Immature natural killer cell (primary cell): ENCODE measurements at regions not wholly inside any gene's neighbourhood (a gene's known extent, or its start where the extent isn't known, plus 50 kb on each side); places are given as distances from the start of the nearest gene placed in this dataset.

Experiments used
- DNase-seq, 3 donors: peaks; one replicate each; pipeline ENCODE4 v3.0.0; 2022; ENCODE audit warnings: mixed read lengths in 1 of 3
- H3K27ac Mint-ChIP-seq, 6 donors: one replicate each; pipeline ENCODE4 v1.8.0; 2020; ENCODE audit warnings: mixed read lengths in 6 of 6, mild to moderate bottlenecking in 5 of 6, inconsistent platforms in 4 of 6, moderate library complexity in 3 of 6
- H3K27me3 Mint-ChIP-seq, 3 donors: one replicate each; pipeline ENCODE4 v1.8.0; 2020 to 2021; ENCODE audit warnings: low read depth in 3 of 3, mild to moderate bottlenecking in 3 of 3, mixed read lengths in 3 of 3, moderate library complexity in 3 of 3, inconsistent platforms in 1 of 3
- H3K36me3 Mint-ChIP-seq, 3 donors: one replicate each; pipeline ENCODE4 v1.8.0; 2020; ENCODE audit warnings: mixed read lengths in 3 of 3, inconsistent platforms in 2 of 3, mild to moderate bottlenecking in 2 of 3
- H3K4me1 Mint-ChIP-seq, 2 donors: one replicate each; pipeline ENCODE4 v1.8.0; 2020; ENCODE audit warnings: inconsistent platforms in 2 of 2, mild to moderate bottlenecking in 2 of 2, mixed read lengths in 2 of 2, moderate library complexity in 1 of 2
- H3K4me3 Mint-ChIP-seq, 5 donors: one replicate each; pipeline ENCODE4 v1.8.0; 2020; ENCODE audit warnings: mild to moderate bottlenecking in 5 of 5, mixed read lengths in 5 of 5, inconsistent platforms in 3 of 5, moderate library complexity in 3 of 5
- H3K9me3 Mint-ChIP-seq, 6 donors: one replicate each; pipeline ENCODE4 v1.8.0; 2020; ENCODE audit warnings: mild to moderate bottlenecking in 6 of 6, mixed read lengths in 6 of 6, inconsistent platforms in 4 of 6, moderate library complexity in 3 of 6

- DNase-seq: no peak
- H3K4me1 Mint-ChIP-seq: no peaks in the 10 kb centered on the region
- H3K27ac Mint-ChIP-seq: no peak overlapping the region
- peaks cover 0 to 8% (median 4%) of the 10 kb centered on the region in 6 donors for H3K9me3 Mint-ChIP-seq
- no peaks in the 10 kb centered on the region for H3K36me3 Mint-ChIP-seq
- no peaks in the 10 kb centered on the region for H3K27me3 Mint-ChIP-seq
- H3K4me3 Mint-ChIP-seq: no peak overlapping the region
Observed at GRCh38 chr1:218815076-218815475, 358.6 kb upstream of the LYPLAL1 start.

- Mint-ChIP-seq H3K27me3 (no peaks in the 10 kb centered on the region), H3K9me3 (peaks cover 0 to 11% (median 7%) of the 10 kb centered on the region in 6 donors), H3K27ac (no peak overlapping the region), H3K36me3 (no peaks in the 10 kb centered on the region), H3K4me3 (no peak overlapping the region), H3K4me1 (no peaks in the 10 kb centered on the region)
- no peak for DNase-seq
Observed at GRCh38 chr1:218817071-218817470, 356.6 kb upstream of the LYPLAL1 start.

- DNase-seq: no peak
- no peak overlapping the region for H3K4me3 Mint-ChIP-seq
- peaks cover 0 to 11% (median 7%) of the 10 kb centered on the region in 6 donors for H3K9me3 Mint-ChIP-seq
- H3K4me1 Mint-ChIP-seq: no peaks in the 10 kb centered on the region
- no peak overlapping the region for H3K27ac Mint-ChIP-seq
- no peaks in the 10 kb centered on the region for H3K27me3 Mint-ChIP-seq
- H3K36me3 Mint-ChIP-seq: no peaks in the 10 kb centered on the region
Observed at GRCh38 chr1:218817691-218818465, 355.8 kb upstream of the LYPLAL1 start.

- no peak for DNase-seq
- H3K4me1 Mint-ChIP-seq: no peaks in the 10 kb centered on the region
Observed at GRCh38 chr1:218823291-218823900, 350.3 kb upstream of the LYPLAL1 start.

GRCh38 chr1:218827486-218827885, 346.2 kb upstream of the LYPLAL1 start:
- H3K27ac Mint-ChIP-seq: no peak overlapping the region
- peaks cover 0 to 3% (median 0%) of the 10 kb centered on the region in 3 donors for H3K27me3 Mint-ChIP-seq
- H3K4me3 Mint-ChIP-seq: no peak overlapping the region

More at GRCh38 chr1:218823291-218823900, 350.3 kb upstream of the LYPLAL1 start:
- H3K9me3 Mint-ChIP-seq: peaks cover 0 to 38% (median 20%) of the 10 kb centered on the region in 6 donors
- peaks cover 0 to 1% (median 0%) of the 10 kb centered on the region in 3 donors for H3K27me3 Mint-ChIP-seq
- H3K27ac Mint-ChIP-seq: no peak overlapping the region
- no peaks in the 10 kb centered on the region for H3K36me3 Mint-ChIP-seq
- no peak overlapping the region for H3K4me3 Mint-ChIP-seq

GRCh38 chr1:218828125-218828650, 345.5 kb upstream of the LYPLAL1 start:
- no peaks in the 10 kb centered on the region for H3K4me1 Mint-ChIP-seq
- no peak for DNase-seq
- H3K36me3 Mint-ChIP-seq: no peaks in the 10 kb centered on the region
- no peak overlapping the region for H3K27ac Mint-ChIP-seq
- H3K27me3 Mint-ChIP-seq: peaks cover 0 to 3% (median 0%) of the 10 kb centered on the region in 3 donors
- peaks cover 0 to 31% (median 18%) of the 10 kb centered on the region in 6 donors for H3K9me3 Mint-ChIP-seq
- no peak overlapping the region for H3K4me3 Mint-ChIP-seq

More at GRCh38 chr1:218827486-218827885, 346.2 kb upstream of the LYPLAL1 start:
- no peak for DNase-seq
- no peaks in the 10 kb centered on the region for H3K4me1 Mint-ChIP-seq
- H3K36me3 Mint-ChIP-seq: no peaks in the 10 kb centered on the region
- H3K9me3 Mint-ChIP-seq: peaks cover 0 to 31% (median 18%) of the 10 kb centered on the region in 6 donors

- DNase-seq: no peak
- Mint-ChIP-seq H3K27ac (no peak overlapping the region), H3K9me3 (peaks cover 1 to 35% (median 19%) of the 10 kb centered on the region in 6 donors), H3K4me1 (no peaks in the 10 kb centered on the region), H3K4me3 (no peak overlapping the region), H3K27me3 (peaks cover 0 to 3% (median 0%) of the 10 kb centered on the region in 3 donors), H3K36me3 (no peaks in the 10 kb centered on the region)
Observed at GRCh38 chr1:218829097-218829496, 344.6 kb upstream of the LYPLAL1 start.

- peaks cover 0 to 3% (median 0%) of the 10 kb centered on the region in 3 donors for H3K27me3 Mint-ChIP-seq
- H3K9me3 Mint-ChIP-seq: peaks cover 8 to 35% (median 13%) of the 10 kb centered on the region in 6 donors
- DNase-seq: no peak
- H3K36me3 Mint-ChIP-seq: peaks cover 0 to 4% (median 0%) of the 10 kb centered on the region in 3 donors
- no peaks in the 10 kb centered on the region for H3K4me1 Mint-ChIP-seq
- H3K27ac Mint-ChIP-seq: no peak overlapping the region
- no peak overlapping the region for H3K4me3 Mint-ChIP-seq
Observed at GRCh38 chr1:218835609-218836008, 338.1 kb upstream of the LYPLAL1 start.

GRCh38 chr1:218836264-218836663, 337.4 kb upstream of the LYPLAL1 start:
- H3K27me3 Mint-ChIP-seq: peaks cover 0 to 3% (median under 1%) of the 10 kb centered on the region in 3 donors
- peaks cover 8 to 41% (median 14%) of the 10 kb centered on the region in 6 donors for H3K9me3 Mint-ChIP-seq
- H3K4me3 Mint-ChIP-seq: no peak overlapping the region
- no peak for DNase-seq
- H3K36me3 Mint-ChIP-seq: peaks cover 0 to 4% (median 0%) of the 10 kb centered on the region in 3 donors
- H3K27ac Mint-ChIP-seq: no peak overlapping the region
- H3K4me1 Mint-ChIP-seq: no peaks in the 10 kb centered on the region

GRCh38 chr1:218837051-218837450, 336.6 kb upstream of the LYPLAL1 start:
- H3K9me3 Mint-ChIP-seq: peaks cover 10 to 41% (median 13%) of the 10 kb centered on the region in 6 donors
- H3K36me3 Mint-ChIP-seq: peaks cover 0 to 4% (median 0%) of the 10 kb centered on the region in 3 donors
- peaks cover 0 to 3% (median 1%) of the 10 kb centered on the region in 3 donors for H3K27me3 Mint-ChIP-seq
- DNase-seq: no peak
- no peaks in the 10 kb centered on the region for H3K4me1 Mint-ChIP-seq
- H3K27ac Mint-ChIP-seq: no peak overlapping the region
- H3K4me3 Mint-ChIP-seq: no peak overlapping the region

GRCh38 chr1:218845589-218845988, 328.1 kb upstream of the LYPLAL1 start:
- Mint-ChIP-seq H3K4me1 (no peaks in the 10 kb centered on the region), H3K36me3 (no peaks in the 10 kb centered on the region), H3K9me3 (peaks cover 6 to 32% (median 15%) of the 10 kb centered on the region in 6 donors), H3K4me3 (no peak overlapping the region), H3K27me3 (peaks cover 0 to 2% (median 1%) of the 10 kb centered on the region in 3 donors), H3K27ac (no peak overlapping the region)
- no peak for DNase-seq

GRCh38 chr1:218846181-218846580, 327.5 kb upstream of the LYPLAL1 start:
- Mint-ChIP-seq H3K36me3 (no peaks in the 10 kb centered on the region), H3K4me1 (no peaks in the 10 kb centered on the region), H3K9me3 (peaks cover 6 to 27% (median 14%) of the 10 kb centered on the region in 6 donors), H3K4me3 (no peak overlapping the region), H3K27ac (no peak overlapping the region), H3K27me3 (peaks cover 0 to 2% (median 1%) of the 10 kb centered on the region in 3 donors)
- DNase-seq: no peak

GRCh38 chr1:218847089-218847768, 326.4 kb upstream of the LYPLAL1 start:
- H3K4me3 Mint-ChIP-seq: no peak overlapping the region
- peaks cover 0 to 2% (median 0%) of the 10 kb centered on the region in 3 donors for H3K27me3 Mint-ChIP-seq
- H3K9me3 Mint-ChIP-seq: peaks cover 7 to 26% (median 12%) of the 10 kb centered on the region in 6 donors
- H3K4me1 Mint-ChIP-seq: no peaks in the 10 kb centered on the region
- H3K27ac Mint-ChIP-seq: no peak overlapping the region
- no peaks in the 10 kb centered on the region for H3K36me3 Mint-ChIP-seq
- no peak for DNase-seq
